NCI-H1417 (cell line): ENCODE measurements at regions not wholly inside any gene's neighbourhood (a gene's known extent, or its start where the extent isn't known, plus 50 kb on each side); places are given as distances from the start of the nearest gene placed in this dataset.
"Not testable (repeated sequence)": the region's sequence is repeated elsewhere in the genome, so short reads cannot be mapped to it uniquely, and the experiment has no call there.

Experiments used
- DNase-seq, 3 experiments: peaks; one replicate each; lab custom pipeline; 2025; lab: John Stamatoyannopoulos, UW

DNA sequence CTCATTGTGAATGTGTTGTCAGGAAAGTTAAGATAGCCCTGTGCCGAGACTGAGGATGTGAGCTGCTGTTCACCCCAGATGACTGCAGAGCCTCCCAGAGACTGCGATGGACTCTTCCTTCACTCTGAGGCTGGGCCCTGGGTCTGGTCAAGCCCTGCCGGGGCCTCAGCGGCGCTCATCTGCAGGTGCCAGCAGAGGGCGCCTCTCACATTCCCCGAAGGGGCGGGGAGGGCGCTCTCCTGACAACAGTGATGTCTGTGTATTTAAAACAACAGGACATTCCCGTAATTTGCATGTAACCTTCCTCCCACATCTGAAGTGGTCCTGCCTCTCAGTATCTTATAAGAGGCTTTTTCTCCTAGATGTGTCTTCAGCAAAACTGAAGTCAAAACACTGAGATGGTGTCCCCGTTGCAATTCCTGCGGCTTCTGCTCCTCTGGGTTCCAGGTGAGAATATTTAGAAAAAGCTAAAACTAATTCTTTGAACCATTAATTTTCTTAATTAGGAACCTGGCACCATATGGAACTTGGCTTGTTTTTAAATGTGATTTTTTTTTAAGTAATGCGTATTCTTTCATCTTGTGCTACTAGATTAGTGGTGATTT lies 1377.9 kb downstream of the RPIA start:
- DNase-seq = peak in 2 of 3 experiments; percentile 1 to 17

DNA sequence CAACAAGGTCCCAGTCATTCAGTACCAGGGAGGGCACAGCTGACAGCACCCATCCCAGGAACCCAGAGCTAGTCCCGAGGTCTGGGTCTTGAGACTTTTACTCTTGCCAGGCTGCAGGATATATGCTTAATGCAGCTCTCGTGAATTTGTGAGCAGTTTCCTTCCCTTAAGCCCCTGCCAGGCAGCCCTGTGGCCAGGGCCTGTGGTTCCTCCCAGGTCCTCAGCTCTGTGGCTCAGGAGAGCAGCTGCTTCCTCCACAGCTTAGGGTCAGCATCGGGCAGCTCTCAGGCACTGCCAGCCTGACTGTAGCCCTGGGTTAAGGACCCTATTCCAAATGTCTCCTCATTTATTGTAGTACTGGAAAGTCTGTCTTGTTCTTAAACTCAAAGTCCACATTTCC lies 1384.8 kb downstream of the RPIA start:
- no peak for DNase-seq

DNA sequence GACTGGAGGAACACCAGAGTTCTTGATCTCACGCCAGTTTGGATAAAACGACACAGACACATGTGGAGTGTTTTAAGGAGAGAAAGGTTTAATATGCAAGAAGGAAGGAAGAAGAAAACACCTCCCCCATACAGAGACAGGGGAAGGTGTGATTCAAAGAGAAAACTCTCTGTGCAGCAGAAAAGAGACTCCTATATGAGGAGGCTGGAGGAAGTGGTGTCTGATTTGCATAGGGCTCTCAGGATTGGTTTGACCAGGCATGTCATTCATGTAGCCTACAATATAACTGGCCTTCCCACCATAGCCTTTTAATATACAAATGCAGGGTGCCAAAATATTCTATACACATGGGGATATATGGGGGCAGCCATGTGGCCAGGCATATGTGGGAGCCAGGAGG lies 1386.5 kb downstream of the RPIA start:
- no peak for DNase-seq

DNA sequence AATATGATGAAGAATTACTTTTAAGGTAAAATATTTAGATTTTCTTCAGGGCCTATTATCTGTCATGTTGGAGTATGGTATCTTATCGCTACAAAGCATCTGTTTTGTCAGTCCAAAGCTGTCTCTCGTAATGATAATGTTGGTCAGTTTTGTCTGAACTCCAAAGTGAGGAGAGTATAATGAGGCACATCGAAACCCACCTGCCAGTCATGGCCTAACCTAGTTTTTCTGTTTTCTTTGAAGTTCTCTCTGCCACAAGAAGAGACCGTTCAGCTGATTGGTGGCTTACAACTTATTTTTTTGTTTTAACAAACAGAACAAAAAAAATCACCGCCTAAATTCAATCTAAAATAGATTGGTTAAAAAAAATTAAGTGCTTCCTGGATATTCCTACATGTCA lies 1387.9 kb downstream of the RPIA start:
- DNase-seq = no peak

DNA sequence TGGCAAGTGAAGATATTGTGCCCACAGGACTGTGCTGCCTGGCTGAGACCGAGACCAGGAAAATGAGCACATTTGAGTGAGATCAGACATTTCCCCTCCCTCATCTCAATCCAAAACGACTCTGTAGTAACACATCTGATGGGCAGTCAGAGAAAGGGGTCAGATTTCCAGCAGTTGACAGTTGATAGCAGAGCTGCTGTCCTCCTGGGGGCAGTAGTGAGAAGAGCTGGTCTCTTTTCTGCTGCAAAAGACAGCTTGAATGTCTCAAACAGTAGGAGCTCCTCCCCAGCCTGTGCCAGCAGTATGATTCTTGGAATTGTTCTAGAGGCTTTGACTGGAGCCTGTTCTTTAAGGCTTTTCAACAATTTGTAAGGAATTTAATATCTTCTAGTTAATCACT lies 1396.3 kb downstream of the RPIA start:
- DNase-seq = not testable (repeated sequence)

DNA sequence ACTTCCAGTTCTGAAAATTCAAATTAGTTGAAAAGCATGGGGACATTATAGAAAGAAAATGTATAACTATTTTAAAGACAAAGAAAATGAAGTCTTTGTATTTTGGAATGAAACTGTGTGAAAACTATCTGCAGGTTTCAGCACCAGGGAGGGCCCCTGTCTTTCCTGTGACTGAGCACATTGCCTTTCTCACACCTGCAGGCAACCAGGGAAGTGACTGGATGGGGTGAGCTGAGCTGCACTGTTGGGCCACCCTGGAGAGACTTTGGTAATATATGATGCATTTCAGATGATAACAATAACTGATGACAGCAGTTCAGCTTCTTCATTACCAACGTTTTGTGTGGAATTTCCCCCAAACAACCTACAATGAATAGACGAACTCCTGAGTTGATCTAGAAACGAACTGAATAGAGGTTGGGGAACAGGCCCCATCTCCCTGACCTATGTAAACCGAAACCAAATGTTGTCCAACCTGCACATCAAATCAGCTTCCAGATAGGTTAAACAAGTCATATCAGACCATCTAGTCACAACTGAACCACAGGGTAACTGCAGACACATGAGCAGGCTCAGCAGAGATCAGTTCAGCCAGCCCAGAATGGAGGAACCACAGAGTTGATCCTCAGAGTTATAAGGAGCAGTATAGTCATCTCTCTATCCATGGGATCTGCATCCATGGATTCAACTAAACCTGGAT lies 1402.2 kb downstream of the RPIA start:
- DNase-seq = not testable (repeated sequence)

DNA sequence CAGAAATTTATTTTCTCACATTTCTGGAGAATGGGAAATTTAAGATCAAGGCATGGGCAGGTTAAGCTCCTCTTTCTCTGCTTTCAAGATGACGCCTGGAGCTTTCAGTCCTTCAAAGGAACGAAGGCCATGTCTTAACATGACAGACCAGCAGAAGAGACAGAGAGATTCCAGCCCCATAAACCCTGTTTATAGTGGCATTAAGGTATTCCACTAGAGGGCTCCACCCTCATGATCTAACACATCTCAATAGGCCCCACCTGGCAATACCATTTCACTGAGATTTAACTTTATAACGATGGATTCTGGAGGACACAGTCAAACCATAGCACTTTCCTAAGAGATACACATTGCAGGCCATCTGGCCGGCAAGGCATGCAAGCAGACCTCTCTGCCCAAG lies 1406.1 kb downstream of the RPIA start:
- DNase-seq = not testable (repeated sequence)

DNA sequence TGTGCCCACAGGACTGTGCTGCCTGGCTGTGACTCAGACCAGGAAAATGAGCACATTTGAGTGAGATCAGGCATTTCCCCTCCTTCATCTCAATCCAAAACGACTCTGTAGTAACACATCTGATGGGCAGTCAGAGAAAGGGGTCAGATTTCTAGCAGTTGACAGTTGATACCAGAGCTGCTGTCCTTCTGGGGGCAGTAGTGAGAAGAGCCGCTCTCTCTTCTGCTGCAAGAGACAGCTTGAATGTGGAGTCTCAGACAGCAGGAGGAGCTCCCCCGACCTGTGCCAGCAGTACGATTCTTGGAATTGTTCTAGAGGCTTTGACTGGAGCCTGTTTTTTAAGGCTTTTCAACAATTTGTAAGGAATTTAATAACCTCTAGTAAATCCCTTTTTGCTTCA lies 1413.7 kb downstream of the RPIA start:
- DNase-seq = not testable (repeated sequence)

DNA sequence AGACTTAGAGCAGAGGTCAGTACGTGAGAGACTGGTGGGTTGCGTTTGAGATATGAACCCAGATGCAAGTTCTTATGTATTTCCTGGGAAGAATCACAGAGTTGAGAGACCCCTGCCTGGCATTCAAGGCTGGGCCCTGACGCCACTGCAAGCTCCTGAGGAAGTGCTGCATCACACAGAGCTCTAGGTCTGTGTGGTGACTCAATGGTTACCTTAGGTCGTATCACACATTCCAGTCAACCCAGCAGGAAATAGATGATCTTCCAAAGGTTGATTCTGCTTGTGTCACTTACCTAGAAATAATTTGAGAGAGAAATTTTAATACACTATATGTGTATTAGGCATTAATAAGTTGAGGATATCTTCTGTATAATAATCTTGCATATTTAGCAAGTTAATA lies 1431.9 kb downstream of the RPIA start:
- DNase-seq = not testable (repeated sequence)

DNA sequence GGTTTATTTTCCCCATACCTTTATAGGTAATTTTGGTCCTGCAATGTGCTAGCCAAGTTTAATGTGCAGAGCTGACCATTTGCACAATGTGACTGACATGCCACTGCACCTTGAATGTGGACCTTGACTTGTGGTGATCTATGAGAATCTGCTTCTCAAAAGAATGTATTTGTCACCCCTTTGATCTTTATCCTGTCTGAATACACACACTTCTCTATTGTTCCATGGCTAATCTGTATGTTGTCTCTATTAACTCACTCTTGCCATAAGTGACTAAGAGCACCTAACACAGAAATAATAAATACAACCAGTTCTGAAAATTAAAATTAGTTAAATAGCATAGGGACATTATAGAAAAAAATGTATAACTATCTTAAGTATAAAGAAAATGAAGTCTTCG lies 1447.6 kb downstream of the RPIA start:
- not testable (repeated sequence) for DNase-seq

DNA sequence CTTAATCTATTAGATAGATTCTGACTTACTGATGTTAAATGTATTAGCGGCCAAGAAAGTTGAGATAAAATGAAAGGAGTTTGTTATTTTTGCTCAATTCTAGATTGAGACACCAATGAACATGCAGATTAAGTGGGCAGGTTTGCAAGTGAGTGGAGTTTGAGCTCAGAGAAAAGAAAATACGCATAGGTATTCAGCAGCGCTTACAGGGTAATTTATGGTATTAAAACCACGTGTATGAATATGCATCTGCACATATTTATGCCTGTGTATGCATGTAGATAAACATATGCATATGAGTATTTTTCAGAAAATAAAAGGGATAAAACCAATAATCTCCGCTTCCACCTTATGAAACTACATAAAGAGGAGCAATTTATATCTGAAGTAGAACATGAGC lies 1450.1 kb downstream of the RPIA start:
- not testable (repeated sequence) for DNase-seq

DNA sequence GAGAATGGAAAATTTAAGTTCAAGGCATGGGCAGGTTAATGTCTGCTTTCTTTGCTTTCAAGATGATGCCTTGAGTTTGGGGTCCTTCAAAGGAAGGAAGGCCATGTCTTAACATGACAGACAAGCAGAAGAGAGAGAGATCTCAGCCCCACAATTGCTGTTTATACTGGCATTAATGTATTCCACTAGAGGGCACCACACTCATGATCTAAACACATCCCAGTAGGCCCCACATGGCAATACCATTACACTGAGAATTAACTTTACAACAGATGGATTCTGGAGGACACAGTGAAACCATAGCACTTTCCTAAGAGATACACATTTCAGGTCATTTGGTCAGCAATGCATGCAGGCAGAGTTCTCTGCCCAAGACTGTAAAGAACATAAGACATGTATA lies 1460.3 kb downstream of the RPIA start:
- DNase-seq = not testable (repeated sequence)

DNA sequence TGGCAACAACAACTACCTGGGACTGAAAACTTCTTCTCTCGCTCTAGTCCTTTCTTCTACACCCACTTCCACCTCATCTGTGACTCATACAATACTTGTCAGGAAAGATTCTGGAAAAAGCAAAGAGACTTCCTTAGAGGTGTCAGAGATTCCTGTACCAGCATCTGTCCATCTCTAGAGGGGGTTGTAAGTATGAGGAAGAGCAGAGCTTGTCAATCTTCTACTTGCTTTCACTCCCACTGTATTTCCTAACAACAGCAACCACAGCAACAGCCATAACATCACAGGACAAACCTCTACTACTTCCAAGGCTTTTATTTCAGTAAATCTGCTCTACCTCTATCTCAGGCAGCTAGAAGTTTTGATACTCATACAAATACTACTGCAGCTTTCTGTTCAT lies 1479.5 kb downstream of the RPIA start:
- DNase-seq = not testable (repeated sequence)

DNA sequence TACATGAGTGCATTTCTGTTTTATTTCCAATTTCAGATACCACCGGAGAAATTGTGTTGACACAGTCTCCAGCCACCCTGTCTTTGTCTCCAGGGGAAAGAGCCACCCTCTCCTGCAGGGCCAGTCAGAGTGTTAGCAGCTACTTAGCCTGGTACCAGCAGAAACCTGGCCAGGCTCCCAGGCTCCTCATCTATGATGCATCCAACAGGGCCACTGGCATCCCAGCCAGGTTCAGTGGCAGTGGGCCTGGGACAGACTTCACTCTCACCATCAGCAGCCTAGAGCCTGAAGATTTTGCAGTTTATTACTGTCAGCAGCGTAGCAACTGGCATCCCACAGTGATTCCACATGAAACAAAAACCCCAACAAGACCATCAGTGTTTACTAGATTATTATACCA lies 1481.6 kb downstream of the RPIA start:
- not testable (repeated sequence) for DNase-seq

DNA sequence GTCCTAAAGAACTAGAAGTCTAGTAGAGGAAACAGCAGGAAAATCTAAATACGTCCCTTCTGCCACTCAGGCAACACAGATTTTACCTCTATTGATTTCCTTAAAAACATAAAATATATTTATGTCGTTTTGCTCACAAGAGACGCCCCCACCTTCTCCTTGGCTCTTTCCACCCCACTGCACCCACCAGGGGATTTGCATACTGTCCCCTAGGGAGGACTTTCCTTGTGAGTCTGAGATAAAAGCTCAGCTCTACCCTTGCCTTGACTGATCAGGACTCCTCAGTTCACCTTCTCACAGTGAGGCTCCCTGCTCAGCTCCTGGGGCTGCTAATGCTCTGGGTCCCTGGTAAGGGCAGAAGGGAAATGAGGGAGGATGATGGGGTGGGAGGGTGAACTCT lies 1488.1 kb downstream of the RPIA start:
- not testable (repeated sequence) for DNase-seq

DNA sequence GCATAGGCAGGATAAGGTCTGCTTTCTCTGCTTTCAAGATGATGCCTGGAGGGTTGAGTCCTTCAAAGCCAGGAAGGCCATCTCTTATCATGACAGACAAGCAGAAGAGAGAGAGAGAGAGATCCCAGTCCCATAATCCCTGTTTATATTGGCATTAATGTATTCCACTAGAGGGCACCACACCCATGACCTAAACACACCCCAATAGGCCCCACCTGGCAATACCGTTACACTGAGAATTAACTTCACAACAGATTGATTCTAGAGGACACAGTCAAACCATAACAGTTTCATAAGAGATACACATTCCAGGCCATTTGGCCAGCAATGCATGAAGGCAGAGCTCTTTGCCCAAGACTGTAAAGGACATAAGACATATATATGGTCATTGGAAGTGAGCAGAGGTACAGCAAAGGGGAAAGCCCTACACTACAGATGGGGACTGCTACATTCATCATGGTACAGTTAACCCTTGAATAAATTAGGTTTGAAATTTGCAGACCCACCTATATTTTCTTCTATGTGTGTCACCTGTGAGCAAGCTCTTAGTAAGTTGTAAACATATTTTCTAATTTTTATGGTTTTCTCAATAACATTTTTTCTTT lies 1516.1 kb downstream of the RPIA start:
- peak in 1 of 3 experiments; percentile 26 for DNase-seq

DNA sequence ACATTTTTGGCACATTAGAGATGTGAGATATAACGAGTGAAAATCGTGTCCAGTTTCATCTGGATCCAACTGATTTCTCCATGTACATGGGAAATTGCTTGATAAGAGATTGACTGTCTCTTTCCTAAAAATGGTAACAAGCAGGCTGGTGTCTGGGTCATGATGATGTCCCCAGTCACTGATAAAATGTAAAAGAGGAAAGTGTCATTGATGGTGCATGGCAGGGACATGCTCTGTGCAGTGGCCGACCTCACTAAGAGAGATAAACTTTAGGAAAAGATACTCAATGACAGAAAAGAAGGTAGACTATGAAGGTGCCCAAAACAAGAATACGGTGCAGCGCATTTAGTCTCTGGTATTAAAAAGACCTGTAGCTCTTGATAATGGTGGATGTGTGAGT lies 1517.5 kb downstream of the RPIA start:
- no peak for DNase-seq

DNA sequence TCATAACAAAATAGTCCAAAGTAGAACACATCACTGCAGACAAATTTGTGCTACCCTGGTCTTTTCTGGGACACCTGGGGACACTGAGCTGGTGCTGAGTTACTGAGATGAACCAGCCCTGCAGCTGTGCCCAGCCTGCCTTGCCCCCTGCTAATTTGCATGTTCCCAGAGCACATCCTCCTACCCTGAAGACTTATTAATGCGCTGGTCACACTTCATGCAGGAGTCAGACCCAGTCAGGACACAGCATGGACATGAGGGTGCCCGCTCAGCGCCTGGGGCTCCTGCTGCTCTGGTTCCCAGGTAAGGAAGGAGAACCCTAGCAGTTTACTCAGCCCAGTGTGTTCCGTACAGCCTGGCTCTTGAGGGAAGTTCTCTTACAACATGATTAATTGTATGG lies 1518.3 kb downstream of the RPIA start:
- DNase-seq = no peak

DNA sequence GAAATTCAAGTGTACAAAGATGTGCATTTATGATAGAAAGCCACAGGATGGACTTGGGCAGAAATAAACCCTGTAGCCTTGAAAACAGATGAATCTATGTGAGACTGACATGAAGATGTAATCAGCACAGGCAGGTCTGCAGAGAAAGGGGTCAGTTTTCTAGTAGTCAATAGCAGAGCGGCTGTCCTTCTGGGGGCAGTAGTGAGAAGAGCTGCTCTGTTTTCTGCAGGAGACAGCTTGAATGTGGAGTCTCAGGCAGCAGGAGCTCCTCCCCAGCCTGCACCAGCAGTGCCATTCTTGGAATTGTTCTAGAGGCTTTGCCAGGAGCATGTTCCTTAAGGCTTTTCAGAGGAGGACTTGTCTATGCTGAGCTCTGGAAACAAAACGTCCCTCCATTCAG lies 1524.4 kb downstream of the RPIA start:
- not testable (repeated sequence) for DNase-seq

DNA sequence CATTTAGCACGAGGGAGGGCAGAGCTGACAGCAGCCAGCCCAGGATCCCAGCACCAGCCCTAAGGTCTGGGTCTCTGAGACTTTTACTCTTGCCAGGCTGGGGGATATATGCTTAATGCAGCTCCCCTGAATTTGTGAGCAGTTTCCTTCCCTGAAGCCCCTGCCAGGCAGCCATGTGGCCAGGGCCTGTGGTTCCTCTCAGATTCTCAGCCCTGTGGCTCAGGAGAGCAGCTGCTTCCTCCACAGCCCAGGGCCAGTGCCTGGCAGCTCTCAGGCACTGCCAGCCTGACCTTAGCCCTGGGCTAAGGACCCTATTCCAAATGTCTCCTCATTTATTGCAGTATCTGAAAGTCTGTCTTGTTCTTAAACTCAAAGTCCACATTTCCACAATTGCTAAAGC lies 1525.3 kb downstream of the RPIA start:
- not testable (repeated sequence) for DNase-seq

DNA sequence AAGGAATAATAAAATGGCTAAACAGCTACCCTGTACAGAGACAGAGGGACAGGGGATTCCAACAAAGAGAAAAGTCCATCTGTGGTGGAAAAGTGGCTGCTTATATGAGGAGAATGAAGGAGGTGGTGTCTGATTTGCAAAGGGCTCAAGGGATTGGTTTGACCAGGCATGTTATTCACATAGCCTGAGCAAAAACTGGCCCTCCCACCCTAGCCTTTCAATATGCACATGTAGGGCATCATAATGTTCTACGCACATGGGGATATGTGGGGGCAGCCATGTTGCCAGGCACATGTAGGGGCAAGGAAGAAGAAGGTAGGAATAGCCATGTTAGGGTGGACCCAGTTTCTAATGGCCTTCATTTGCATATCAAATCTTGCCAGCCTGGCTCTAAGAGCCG lies 1527.1 kb downstream of the RPIA start:
- DNase-seq = not testable (repeated sequence)

DNA sequence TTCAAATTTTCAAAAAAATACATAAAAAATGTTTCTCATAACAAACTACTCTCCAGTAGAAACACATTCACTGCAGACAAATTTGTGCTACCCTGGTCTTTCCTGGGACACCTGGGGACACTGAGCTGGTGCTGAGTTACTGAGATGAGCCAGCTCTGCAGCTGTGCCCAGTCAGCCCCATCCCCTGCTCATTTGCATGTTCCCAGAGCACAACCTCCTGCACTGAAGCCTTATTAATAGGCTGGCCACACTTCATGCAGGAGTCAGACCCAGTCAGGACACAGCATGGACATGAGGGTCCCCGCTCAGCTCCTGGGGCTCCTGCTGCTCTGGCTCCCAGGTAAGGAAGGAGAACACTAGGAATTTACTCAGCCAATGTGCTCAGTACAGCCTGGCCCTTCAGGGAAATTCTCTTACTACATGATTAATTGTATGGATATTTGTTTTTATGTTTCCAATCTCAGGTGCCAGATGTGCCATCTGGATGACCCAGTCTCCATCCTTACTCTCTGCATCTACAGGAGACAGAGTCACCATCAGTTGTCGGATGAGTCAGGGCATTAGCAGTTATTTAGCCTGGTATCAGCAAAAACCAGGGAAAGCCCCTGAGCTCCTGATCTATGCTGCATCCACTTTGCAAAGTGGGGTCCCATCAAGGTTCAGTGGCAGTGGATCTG lies 1529.3 kb downstream of the RPIA start:
- DNase-seq = not testable (repeated sequence)

DNA sequence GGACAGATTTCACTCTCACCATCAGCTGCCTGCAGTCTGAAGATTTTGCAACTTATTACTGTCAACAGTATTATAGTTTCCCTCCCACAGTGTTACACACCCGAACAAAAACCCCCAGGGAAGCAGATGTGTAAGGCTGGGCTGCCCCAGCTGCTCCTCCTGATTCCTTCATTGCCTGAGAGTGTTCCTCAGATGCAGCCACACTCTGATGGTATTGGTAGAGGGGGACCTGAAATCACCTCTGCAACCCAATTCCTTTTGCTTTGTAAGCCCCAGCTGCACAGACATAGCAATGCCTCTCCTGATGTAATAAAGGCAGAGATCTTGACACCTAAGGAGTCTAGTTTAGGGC lies 1529.8 kb downstream of the RPIA start:
- DNase-seq = no peak
